ENCODE measurements at regions not wholly inside any gene's neighbourhood (a gene's known extent, or its start where the extent isn't known, plus 50 kb on each side); places are given as distances from the start of the nearest gene placed in this dataset.

GRCh38 chrX:69027181-69028005 is 137.9 kb downstream of the PJA1 start:
- no peak for DNase-seq (ENCODE audit: low spot score)

DNA sequence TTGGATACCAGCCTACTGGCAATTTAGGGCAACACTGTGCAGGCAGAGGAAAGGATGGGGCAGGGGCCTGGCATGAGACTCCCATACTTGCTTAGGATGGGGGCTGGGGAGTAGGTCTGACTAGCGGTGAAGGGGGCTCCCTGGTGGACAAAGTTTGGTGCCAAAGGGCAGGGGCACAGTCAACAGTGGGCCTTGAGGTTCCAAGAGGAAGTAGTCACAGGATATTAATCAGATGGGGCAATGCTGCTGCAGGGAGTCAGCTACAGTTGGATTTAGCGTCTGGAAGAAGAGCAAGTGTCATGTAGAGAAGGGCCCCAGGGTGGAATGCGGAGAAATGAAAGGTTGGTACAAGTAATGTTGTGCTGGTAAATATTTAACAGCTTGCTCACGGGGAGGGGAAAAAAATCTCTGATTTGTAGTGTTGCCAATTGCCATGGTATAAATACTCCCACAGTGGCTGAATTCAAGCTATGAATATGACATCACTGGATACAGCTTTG is 139.4 kb downstream of the PJA1 start:
- DNase-seq (ENCODE audit: low spot score): no peak

DNA sequence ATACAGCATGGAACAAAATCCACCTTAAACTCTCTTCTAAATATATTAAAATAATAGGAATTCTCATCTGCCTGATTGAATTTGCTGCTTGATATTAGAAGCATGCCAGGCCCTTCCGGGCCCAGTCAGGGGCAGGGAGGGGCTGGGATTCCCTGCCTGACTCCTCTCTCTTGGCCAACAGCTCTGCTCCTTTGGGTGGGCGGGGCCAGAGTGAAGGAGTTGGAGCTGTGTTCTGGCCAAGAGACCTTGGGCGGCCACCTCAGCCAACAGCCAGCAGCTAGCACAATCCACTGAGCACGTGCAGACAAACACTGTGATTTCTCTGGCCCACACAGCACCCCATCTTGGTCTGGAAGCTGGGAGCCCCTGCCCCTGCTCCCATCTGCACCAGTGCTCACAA is 140.3 kb downstream of the PJA1 start:
- peak; percentile 76 for DNase-seq (ENCODE audit: low spot score)

- no peak for DNase-seq (ENCODE audit: low spot score)
Observed at GRCh38 chrX:69024161-69024736, 141.0 kb downstream of the PJA1 start.

DNA sequence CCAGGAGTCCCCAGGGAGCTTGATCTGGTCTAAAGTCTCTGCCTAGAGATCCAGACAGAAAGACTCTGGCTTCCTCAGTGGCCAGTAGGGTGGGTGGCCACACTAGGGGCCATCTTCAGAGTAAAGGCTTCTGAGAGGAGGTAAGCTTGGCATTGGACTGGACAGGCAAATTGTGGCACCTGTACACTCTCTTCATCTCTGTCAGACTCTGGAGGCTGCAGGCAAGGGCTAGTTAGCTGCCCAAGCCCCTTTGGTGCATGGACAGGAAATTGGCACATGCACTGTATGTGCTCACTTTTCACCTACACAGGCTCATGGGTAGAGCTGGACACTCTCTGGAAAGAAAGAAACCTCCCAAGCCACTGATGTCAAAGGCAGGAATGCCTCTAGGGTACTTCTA is 142.8 kb downstream of the PJA1 start:
- DNase-seq (ENCODE audit: low spot score): no peak

DNA sequence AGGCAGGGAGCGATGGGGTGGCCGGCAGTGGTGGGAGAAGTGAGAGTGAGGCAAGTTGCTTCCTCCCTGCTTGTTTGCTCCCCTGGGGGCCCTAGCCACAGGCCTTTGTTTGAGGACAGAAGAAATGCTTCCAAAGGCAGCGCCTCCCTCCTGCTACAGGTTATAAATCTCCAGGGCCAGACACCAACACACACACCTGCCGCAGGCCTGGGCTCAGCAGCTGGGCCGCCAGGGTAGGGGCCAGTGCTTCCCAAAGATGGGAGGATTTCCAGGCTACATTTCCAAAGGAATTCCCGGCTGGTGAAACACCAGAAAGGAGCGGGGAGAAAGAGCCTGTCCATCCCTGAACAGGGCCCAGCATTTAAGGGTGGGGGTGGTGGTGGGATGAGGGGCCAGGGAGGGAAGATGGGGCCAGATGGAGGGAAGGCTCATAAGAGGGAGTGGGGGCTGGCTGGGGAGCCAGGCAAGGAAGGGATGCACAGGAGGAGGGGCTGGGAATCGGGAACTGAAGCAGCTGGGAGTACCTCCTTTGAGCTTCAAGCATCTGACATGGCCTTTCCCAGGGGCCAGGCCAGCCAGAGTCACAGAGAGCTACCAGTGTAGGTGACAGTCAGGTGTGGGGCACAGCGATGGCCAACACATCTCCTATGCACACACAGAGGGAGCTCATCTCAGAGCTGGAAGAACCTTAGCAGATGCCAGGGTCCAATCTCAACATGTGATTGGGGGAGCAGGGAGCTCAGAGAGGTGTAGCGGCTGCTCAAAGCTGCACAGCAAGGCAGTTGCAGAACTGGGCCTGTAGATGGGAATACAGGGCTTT is 143.9 kb downstream of the PJA1 start:
- no peak for DNase-seq (ENCODE audit: low spot score)

DNA sequence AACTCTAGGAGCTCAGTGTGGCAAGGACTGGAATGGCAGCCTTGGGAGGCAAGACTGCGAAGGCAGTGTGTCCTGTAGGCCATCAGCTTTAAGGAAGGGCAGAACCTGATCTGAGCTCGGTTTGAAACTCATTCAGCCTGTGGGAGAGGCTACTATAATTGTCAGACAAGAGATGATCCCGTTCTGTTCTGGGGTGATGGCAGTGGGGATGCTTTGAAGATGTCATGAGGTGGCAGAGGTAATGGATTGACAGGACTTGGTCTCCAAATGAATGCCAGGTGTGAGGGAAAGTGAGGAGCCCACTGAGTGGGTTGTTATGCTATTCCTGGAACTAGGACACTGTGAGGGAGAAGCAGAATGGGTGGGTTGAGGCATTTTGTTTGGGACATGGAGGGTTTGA is 144.9 kb downstream of the PJA1 start:
- no peak for DNase-seq (ENCODE audit: low spot score)

- no peak for DNase-seq (ENCODE audit: low spot score)
Observed at GRCh38 chrX:69019073-69019890, 146.0 kb downstream of the PJA1 start.

GRCh38 chrX:69018416-69019072 is 146.7 kb downstream of the PJA1 start:
- DNase-seq (ENCODE audit: low spot score): no peak

GRCh38 chrX:69016293-69016941 is 148.8 kb downstream of the PJA1 start:
- DNase-seq (ENCODE audit: low spot score): no peak

DNA sequence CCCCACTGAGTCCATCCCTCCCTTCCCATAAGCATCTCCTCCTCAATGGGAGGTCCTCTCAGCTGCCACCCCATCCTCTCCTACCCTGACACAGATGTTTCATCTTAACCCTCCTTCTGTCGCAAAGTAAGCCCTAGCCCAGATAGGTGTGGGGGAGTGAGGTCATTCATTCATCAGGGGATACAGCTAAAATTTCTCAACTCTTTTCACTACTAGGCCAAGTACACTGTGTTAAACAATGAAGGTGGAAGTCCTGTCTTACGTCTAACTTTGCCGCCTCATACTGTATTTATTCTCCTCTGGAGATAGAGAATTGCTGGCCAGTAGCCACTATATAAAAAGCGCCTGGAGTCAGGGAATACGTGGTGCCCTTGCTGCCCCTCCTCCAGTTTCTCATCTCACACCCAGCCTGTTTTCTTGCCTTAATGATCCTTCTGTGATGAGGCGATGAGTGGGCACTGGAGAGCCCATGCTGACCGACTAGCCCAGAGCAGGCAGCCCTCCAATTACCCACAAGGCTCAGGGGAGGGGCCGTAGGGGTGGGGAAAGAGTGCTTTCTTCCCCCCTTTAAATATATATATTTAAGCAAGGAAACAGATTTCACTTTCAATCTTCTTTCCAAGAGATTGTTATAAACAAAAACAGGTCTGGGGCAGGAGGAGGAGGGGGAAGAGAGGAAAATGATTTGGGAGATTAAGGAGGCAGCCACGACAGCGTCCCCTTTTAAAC is 149.5 kb downstream of the PJA1 start:
- no peak for DNase-seq (ENCODE audit: low spot score)

DNA sequence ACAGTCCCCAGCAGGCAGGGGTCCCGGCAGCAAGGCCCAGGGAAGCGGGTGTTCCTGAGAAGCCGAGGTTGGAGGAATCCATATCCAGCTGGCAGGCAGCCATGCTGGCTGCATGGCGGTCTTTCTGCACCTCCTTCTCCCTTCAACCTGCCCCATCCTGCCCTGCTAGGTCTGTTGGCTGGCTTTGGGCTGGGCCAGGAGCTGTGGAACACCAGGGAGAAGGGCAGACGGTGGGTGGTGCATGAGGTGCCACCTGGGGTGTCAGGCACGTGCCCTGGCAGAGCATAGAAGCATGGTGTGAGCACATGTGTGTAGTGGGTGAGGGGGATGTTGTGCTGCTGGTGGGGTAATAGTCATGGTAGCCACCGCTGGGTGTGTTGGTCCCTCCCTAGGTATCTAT is 150.1 kb downstream of the PJA1 start:
- no peak for DNase-seq (ENCODE audit: low spot score)

DNA sequence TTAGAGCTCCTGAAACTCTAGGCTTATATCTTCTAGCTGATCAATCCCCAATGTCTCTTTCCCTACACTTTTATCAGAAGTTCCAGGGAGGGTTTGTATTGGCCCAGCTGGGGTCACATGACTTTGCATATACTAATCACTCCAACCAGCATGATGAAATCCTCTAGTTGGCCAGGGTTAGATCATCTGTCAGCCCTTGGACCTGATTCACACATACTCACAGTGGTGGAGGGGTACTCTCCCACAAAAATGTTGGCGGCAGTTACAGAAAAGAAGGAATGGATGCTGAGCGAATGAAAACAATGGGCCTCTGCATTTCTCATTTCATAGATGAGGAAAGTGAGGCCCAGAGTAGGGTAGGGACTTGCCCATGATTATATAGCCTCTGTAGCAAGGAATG is 151.1 kb downstream of the PJA1 start:
- no peak for DNase-seq (ENCODE audit: low spot score)

GRCh38 chrX:69010339-69010738 is 154.9 kb downstream of the PJA1 start:
- DNase-seq (ENCODE audit: low spot score): no peak

DNA sequence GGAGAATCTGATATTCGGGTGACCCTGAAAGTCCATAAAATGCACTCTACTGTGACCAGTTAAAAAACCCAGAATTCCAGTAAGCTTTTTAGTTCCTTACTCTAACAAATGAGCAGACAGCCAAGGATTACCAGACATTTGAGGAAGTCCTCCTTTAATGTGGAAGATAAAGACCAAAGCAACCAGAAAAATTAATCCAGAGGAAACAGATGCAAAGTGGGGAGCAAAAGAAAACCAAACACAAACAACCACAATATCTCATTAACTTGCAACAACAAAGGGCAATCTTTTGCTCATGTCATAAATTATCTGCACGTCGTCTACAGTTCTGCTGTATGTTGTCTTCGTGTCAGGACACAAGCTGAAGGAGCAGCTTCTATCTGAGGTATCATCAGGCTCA is 164.4 kb downstream of the PJA1 start:
- DNase-seq (ENCODE audit: low spot score): no peak

DNA sequence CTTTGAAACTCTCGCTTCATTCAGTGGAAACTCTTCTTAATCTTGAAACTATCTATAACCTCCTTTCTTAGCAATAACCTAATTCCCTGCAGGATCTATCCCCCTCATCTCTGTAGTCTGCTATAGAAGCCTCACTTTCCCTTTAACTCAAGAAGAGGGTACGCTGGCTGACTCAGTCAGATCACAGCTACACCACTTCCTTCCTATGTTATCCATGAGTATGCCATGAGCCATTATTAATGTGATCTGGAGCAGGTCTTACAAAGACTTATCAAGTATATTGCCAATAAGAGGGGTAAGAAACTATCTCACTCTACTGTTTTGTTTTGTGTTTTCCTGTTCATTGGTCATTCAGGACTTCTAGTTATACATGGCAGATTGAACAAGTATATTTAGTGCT is 165.3 kb downstream of the PJA1 start:
- no peak for DNase-seq (ENCODE audit: low spot score)

DNA sequence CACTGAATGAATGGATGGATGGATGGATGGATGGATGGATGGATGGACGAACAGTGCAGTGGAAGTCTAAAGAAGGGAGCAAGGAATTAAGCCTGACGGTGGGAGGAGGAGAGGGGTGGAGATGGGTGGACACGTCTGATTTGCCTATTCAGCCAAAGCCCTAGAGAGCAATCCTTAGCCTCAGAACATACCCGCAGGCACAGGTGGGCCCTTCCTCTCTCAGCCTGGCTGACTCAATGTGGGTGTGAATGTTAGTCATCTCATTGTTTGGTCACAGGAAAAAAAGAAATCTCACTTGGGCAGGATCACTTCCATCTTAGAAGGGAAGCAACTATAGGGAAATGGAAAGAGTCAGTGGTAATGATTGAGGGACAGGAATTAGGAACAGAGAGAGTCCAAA is 165.9 kb downstream of the PJA1 start:
- DNase-seq (ENCODE audit: low spot score): no peak

GRCh38 chrX:68998716-68999115 is 166.5 kb downstream of the PJA1 start:
- DNase-seq (ENCODE audit: low spot score): no peak

GRCh38 chrX:68997911-68998310 is 167.3 kb downstream of the PJA1 start:
- DNase-seq (ENCODE audit: low spot score): peak; percentile 72

GRCh38 chrX:68997511-68997910 is 167.7 kb downstream of the PJA1 start:
- DNase-seq (ENCODE audit: low spot score): no peak

Data from left forelimb (tissue), 1 donor.